HG03045 (cell line): ENCODE measurements at regions not wholly inside any gene's neighbourhood (a gene's known extent, or its start where the extent isn't known, plus 50 kb on each side); places are given as distances from the start of the nearest gene placed in this dataset.

Source experiments
- ATAC-seq: cut with Tn5 transposase; IDR thresholded peaks from one replicate; pipeline ENCODE4 v1.9.1; 2021; ENCODE audit warnings: mild to moderate bottlenecking, moderate library complexity; ENCODE audit not compliant: unreplicated experiment

- ATAC-seq: no peak
Observed at GRCh38 chr6:44062771-44063560, 64.3 kb downstream of the MRPL14 start.

- ATAC-seq: no peak
Observed at GRCh38 chr6:44062105-44062770, 65.0 kb downstream of the MRPL14 start.

GRCh38 chr6:44061375-44062104 lies 65.7 kb downstream of the MRPL14 start:
- no peak for ATAC-seq

GRCh38 chr6:44060612-44061374 lies 66.5 kb downstream of the MRPL14 start:
- no peak for ATAC-seq

- ATAC-seq: no peak
Observed at GRCh38 chr6:44059359-44060346, 67.6 kb downstream of the MRPL14 start.

GRCh38 chr6:44058617-44059358 lies 68.5 kb downstream of the MRPL14 start:
- ATAC-seq: peak; percentile 62

- ATAC-seq: no peak
Observed at GRCh38 chr6:44057931-44058616, 69.2 kb downstream of the MRPL14 start.

GRCh38 chr6:44057238-44057930 lies 69.9 kb downstream of the MRPL14 start:
- no peak for ATAC-seq

- no peak for ATAC-seq
Observed at GRCh38 chr6:44056392-44057237, 70.6 kb downstream of the MRPL14 start.

- ATAC-seq: no peak
Observed at GRCh38 chr6:44054721-44055559, 72.3 kb downstream of the MRPL14 start.

- ATAC-seq: no peak
Observed at GRCh38 chr6:44053760-44054556, 73.3 kb downstream of the MRPL14 start.

GRCh38 chr6:44053106-44053756 lies 74.0 kb downstream of the MRPL14 start:
- ATAC-seq: no peak

GRCh38 chr6:44052419-44053023 lies 74.7 kb downstream of the MRPL14 start:
- no peak for ATAC-seq

GRCh38 chr6:44051515-44051914 lies 75.7 kb downstream of the MRPL14 start:
- ATAC-seq: no peak
